ENCODE measurements at regions not wholly inside any gene's neighbourhood (a gene's known extent, or its start where the extent isn't known, plus 50 kb on each side); places are given as distances from the start of the nearest gene placed in this dataset.

DNA sequence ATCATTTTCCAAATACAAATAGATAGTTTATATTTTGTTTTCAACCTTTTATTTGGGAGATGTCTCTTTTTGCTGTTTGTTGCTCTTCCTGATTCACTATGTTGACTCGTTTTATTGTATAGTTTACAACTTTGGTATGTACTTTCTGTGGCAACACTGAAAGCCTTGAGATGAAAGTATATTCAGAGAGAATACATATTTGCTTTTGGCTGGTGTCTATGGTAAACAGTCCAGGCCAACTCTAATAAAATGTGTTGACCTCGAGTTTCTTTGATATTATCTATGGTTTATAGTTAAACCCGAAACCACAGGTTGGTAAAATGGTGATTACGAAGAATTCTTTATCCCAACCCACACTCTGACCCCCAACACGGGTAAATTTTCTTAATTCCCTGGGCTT, 919.6 kb upstream of the MAP3K7 start:
- TF ChIP-seq, protein P1, sequence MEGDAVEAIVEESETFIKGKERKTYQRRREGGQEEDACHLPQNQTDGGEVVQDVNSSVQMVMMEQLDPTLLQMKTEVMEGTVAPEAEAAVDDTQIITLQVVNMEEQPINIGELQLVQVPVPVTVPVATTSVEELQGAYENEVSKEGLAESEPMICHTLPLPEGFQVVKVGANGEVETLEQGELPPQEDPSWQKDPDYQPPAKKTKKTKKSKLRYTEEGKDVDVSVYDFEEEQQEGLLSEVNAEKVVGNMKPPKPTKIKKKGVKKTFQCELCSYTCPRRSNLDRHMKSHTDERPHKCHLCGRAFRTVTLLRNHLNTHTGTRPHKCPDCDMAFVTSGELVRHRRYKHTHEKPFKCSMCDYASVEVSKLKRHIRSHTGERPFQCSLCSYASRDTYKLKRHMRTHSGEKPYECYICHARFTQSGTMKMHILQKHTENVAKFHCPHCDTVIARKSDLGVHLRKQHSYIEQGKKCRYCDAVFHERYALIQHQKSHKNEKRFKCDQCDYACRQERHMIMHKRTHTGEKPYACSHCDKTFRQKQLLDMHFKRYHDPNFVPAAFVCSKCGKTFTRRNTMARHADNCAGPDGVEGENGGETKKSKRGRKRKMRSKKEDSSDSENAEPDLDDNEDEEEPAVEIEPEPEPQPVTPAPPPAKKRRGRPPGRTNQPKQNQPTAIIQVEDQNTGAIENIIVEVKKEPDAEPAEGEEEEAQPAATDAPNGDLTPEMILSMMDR (IDR thresholded peaks at IDR 0.05) = no peak
- TF ChIP-seq POLR2AphosphoS5 (IDR thresholded peaks at IDR 0.05) (no peak), POLR2A (IDR thresholded peaks at IDR 0.05) (no peak)

Data from breast epithelium (tissue), 3 donors.